Testis (tissue), 2 donors: ENCODE measurements at regions not wholly inside any gene's neighbourhood (a gene's known extent, or its start where the extent isn't known, plus 50 kb on each side); places are given as distances from the start of the nearest gene placed in this dataset.

Experiments used
- CTCF ChIP-seq, 3 experiments: fragments of 450-650 bp in 2 of 3; fragments of 200-600 bp in 1 of 3; sonication (generic) in 1 of 3; IDR thresholded peaks; one replicate each; pipeline ENCODE4 v1.5.1; 2016 to 2019; ENCODE audit warnings: antibody characterized with exemption in 3 of 3, mild to moderate bottlenecking in 2 of 3, moderate library complexity in 1 of 3
- POLR2A ChIP-seq: fragments of 450-650 bp; IDR thresholded peaks from one replicate; pipeline ENCODE4 v1.6.1; 2017; ENCODE audit warnings: antibody characterized with exemption, mild to moderate bottlenecking, moderate library complexity

GRCh38 chr15:62809968-62810260 is 232.6 kb upstream of the TPM1 start:
- no peak for TF ChIP-seq CTCF (IDR thresholded peaks at IDR 0.05)
- TF ChIP-seq POLR2A: no peak
